K562 (cell line): ENCODE measurements at regions not wholly inside any gene's neighbourhood (a gene's known extent, or its start where the extent isn't known, plus 50 kb on each side); places are given as distances from the start of the nearest gene placed in this dataset.
A peak's percentile ranks its signal among the peaks of the same experiment; 100 is the strongest.

Experiments
- E2F4 ChIP-seq: sonication (generic); formaldehyde crosslinking; IDR thresholded peaks from 2 replicates; pipeline ENCODE4 v1.8.0; 2022; ENCODE audit warnings: mild to moderate bottlenecking, low read depth, missing genetic modification reagents
- GABPB2 ChIP-seq: fragments of 250-450 bp; sonication (Bioruptor Pico); conservative IDR thresholded peaks from 2 replicates; pipeline ENCODE4 v1.5.1; 2021; ENCODE audit warnings: mild to moderate bottlenecking
- GATA2 ChIP-seq: sonication (generic); formaldehyde crosslinking; IDR thresholded peaks from 2 replicates; pipeline ENCODE4 v1.4.0; 2020; ENCODE audit warnings: mild to moderate bottlenecking, missing genetic modification reagents
- GTF3C2 ChIP-seq: IDR thresholded peaks from 3 replicates; pipeline ENCODE4 v1.6.1; 2011; ENCODE audit warnings: borderline replicate concordance, mild to moderate bottlenecking, moderate library complexity; ENCODE audit not compliant: insufficient read length; ENCODE audit errors: extremely low read depth
- KDM4B ChIP-seq, 2 experiments: fragments of 450-650 bp in 1 of 2; sonication (generic) in 1 of 2; IDR thresholded peaks; 2 replicates each; pipeline ENCODE4 v1.6.1; 2016 to 2017; ENCODE audit warnings: borderline replicate concordance in 2 of 2, antibody characterized with exemption in 1 of 2, low read depth in 1 of 2, mild to moderate bottlenecking in 1 of 2
- LARP7 ChIP-seq: fragments of 450-650 bp; IDR thresholded peaks from 2 replicates; pipeline ENCODE4 v1.6.1; 2016
- MITF ChIP-seq: IDR thresholded peaks from 2 replicates; pipeline ENCODE4 v1.6.1; 2014; ENCODE audit warnings: antibody characterized with exemption
- NFXL1 ChIP-seq: fragments of 450-650 bp; formaldehyde crosslinking; IDR thresholded peaks from 2 replicates; pipeline ENCODE4 v1.4.0; 2021; ENCODE audit warnings: mild to moderate bottlenecking
- NR0B1 ChIP-seq: fragments of 450-650 bp; IDR thresholded peaks from one replicate; pipeline ENCODE4 v1.6.1; 2018; ENCODE audit warnings: mild to moderate bottlenecking, moderate library complexity; ENCODE audit not compliant: partially characterized antibody
- POLR2A ChIP-seq: fragments of 450-650 bp; conservative IDR thresholded peaks from 2 replicates; pipeline ENCODE4 v1.6.1; 2016
- PYGO2 ChIP-seq: fragments of 450-650 bp; IDR thresholded peaks from 2 replicates; pipeline ENCODE4 v1.6.1; 2016; ENCODE audit warnings: mild to moderate bottlenecking, missing genetic modification characterization, moderate library complexity, missing compliant biosample characterization
- SIN3A ChIP-seq, 2 experiments: fragments of 150-350 bp in 1 of 2; IDR thresholded peaks; 2 replicates each; pipeline ENCODE4 v1.6.1; 2011 to 2016; ENCODE audit warnings: borderline replicate concordance in 2 of 2, low read depth in 2 of 2, low read length in 2 of 2, mild to moderate bottlenecking in 2 of 2, moderate library complexity in 2 of 2; ENCODE audit not compliant: control insufficient read depth in 1 of 2
- TSC22D4 ChIP-seq: fragments of 450-650 bp; IDR thresholded peaks from 2 replicates; pipeline ENCODE4 v1.6.1; 2016; ENCODE audit warnings: missing genetic modification characterization, missing biosample characterization, control low read depth
- U2AF1 ChIP-seq: fragments of 200-400 bp; formaldehyde crosslinking; optimal IDR thresholded peaks from 2 replicates; pipeline ENCODE3; 2017; ENCODE audit warnings: mild to moderate bottlenecking, low read depth, low read length, moderate library complexity
- ZFX ChIP-seq: sonication (generic); formaldehyde crosslinking; IDR thresholded peaks from 2 replicates; pipeline ENCODE4 v1.8.0; 2022; ENCODE audit warnings: mild to moderate bottlenecking, missing genetic modification reagents, moderate library complexity

GRCh38 chr12:34336619-34337465 lies 314.5 kb downstream of the ALG10 start (continued):
- TF ChIP-seq GATA2 (CRISPR knock-in tag): no peak
- TF ChIP-seq SIN3A (IDR thresholded peaks at IDR 0.05; ENCODE audit: borderline replicate concordance in 2 of 2, control insufficient read depth in 1 of 2, low read depth in 2 of 2, low read length in 2 of 2): no peak
- no peak; the same call in 1 of the 2 replicates for TF ChIP-seq POLR2A
- TF ChIP-seq PYGO2 (tag): no peak
- TF ChIP-seq GTF3C2: no peak
- TF ChIP-seq ZFX: peak; percentile 56
- no peak for TF ChIP-seq TSC22D4 (tag)
- no peak for TF ChIP-seq GABPB2
- no peak for TF ChIP-seq MITF
- TF ChIP-seq NR0B1: no peak
- TF ChIP-seq KDM4B (IDR thresholded peaks at IDR 0.05; ENCODE audit: borderline replicate concordance in 2 of 2, low read depth in 1 of 2): no peak
- no peak for TF ChIP-seq U2AF1
- no peak for TF ChIP-seq LARP7
- no peak for TF ChIP-seq NFXL1 (CRISPR knock-in tag)
- no peak for TF ChIP-seq E2F4 (CRISPR knock-in tag)
